Activated T-cell treated with anti-CD3 and anti-CD28 coated beads, Interleukin-2, amount 50 U/mL, for 1 hour (primary cell): ENCODE measurements at regions not wholly inside any gene's neighbourhood (a gene's known extent, or its start where the extent isn't known, plus 50 kb on each side); places are given as distances from the start of the nearest gene placed in this dataset.
A peak's percentile ranks its signal among the peaks of the same experiment; 100 is the strongest.

Experiments
- DNase-seq: peaks from one replicate; pipeline ENCODE4 v3.0.0-alpha.2; 2020

GRCh38 chr21:31406510-31406909 is 62.4 kb upstream of the TIAM1 start:
- DNase-seq = no peak

- no peak for DNase-seq
These were observed 61.5 kb upstream of the TIAM1 start for GRCh38 chr21:31405604-31406003.

GRCh38 chr21:31403596-31404333 is 59.7 kb upstream of the TIAM1 start:
- no peak for DNase-seq

GRCh38 chr21:31399591-31399990 is 55.5 kb upstream of the TIAM1 start:
- DNase-seq = no peak

- DNase-seq = no peak
These were observed 54.5 kb upstream of the TIAM1 start for GRCh38 chr21:31398574-31398973.

- peak; percentile 44 for DNase-seq
These were observed 53.9 kb upstream of the TIAM1 start for GRCh38 chr21:31397939-31398338.

GRCh38 chr21:31397515-31397926 is 53.5 kb upstream of the TIAM1 start:
- DNase-seq = no peak

- no peak for DNase-seq
These were observed 53.0 kb upstream of the TIAM1 start for GRCh38 chr21:31397030-31397429.

- DNase-seq = no peak
These were observed 52.3 kb upstream of the TIAM1 start for GRCh38 chr21:31396399-31396798.

- no peak for DNase-seq
These were observed 51.7 kb upstream of the TIAM1 start for GRCh38 chr21:31395791-31396190.

- DNase-seq = no peak
These were observed 51.2 kb upstream of the TIAM1 start for GRCh38 chr21:31395268-31395667.

- no peak for DNase-seq
These were observed 50.2 kb upstream of the TIAM1 start for GRCh38 chr21:31394309-31394708.
